ENCODE measurements at regions not wholly inside any gene's neighbourhood (a gene's known extent, or its start where the extent isn't known, plus 50 kb on each side); places are given as distances from the start of the nearest gene placed in this dataset.

DNA sequence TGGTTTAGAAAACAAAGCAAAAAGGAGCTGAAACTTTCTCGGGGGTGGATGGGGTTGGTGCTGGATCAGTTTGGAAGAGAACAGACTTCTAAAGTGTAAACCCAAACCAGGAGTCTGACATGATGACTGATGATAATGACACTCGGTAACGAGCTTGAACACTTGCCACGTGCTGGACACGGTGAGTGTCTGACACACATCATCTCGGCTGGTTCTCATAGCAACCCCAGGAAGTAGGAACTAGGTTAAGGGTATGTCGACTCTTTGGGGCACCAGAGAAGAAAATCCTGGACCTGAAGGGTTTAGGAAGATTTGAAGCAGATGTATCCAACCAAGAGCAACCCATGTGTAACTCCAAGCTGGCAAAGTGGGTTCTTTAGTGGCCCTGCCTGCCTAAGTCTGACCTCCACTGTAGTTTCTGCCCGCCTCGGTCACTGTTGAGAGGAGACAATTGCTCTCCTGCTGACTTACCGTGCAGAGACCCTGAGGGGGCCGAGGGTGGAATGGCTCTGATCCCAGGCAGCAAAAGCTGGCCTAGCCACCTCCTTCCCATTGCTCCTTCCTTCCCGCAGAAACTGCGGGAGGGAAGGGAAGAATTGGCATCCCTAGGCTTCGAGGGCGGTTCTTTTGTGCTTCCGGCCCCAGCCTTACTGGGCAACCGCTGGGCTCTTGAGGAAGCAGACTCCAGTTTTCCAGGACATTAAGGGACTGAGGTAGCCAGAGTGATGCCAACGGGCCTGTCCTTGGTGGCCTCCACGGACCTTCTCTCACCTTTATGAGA lies 156.0 kb downstream of the TOMM20 start:
- no peak overlapping the region for H3K9ac ChIP-seq (ENCODE audit: low read depth, low read length)
- H3K9me3 ChIP-seq (ENCODE audit: control insufficient read depth, insufficient read depth, low read length): no peaks in the 10 kb centered on the region
- H3K4me1 ChIP-seq (ENCODE audit: insufficient read depth, low read length): peaks cover 27% of the 10 kb centered on the region
- H3K36me3 ChIP-seq (ENCODE audit: insufficient read depth, low read length): no peaks in the 10 kb centered on the region

GRCh38 chr1:234971586-234972297 lies 156.9 kb downstream of the TOMM20 start:
- no peaks in the 10 kb centered on the region for H3K36me3 ChIP-seq (ENCODE audit: insufficient read depth, low read length)
- peaks cover 27% of the 10 kb centered on the region for H3K4me1 ChIP-seq (ENCODE audit: insufficient read depth, low read length)
- H3K9ac ChIP-seq (ENCODE audit: low read depth, low read length): no peak overlapping the region
- no peaks in the 10 kb centered on the region for H3K9me3 ChIP-seq (ENCODE audit: control insufficient read depth, insufficient read depth, low read length)

- Histone ChIP-seq H3K9ac (ENCODE audit: low read depth, low read length) (peak overlapping the region; percentile 35), H3K9me3 (ENCODE audit: control insufficient read depth, insufficient read depth, low read length) (no peaks in the 10 kb centered on the region), H3K4me1 (ENCODE audit: insufficient read depth, low read length) (peaks cover 27% of the 10 kb centered on the region), H3K36me3 (ENCODE audit: insufficient read depth, low read length) (no peaks in the 10 kb centered on the region)
These were observed 157.7 kb downstream of the TOMM20 start for GRCh38 chr1:234970731-234971476.

DNA sequence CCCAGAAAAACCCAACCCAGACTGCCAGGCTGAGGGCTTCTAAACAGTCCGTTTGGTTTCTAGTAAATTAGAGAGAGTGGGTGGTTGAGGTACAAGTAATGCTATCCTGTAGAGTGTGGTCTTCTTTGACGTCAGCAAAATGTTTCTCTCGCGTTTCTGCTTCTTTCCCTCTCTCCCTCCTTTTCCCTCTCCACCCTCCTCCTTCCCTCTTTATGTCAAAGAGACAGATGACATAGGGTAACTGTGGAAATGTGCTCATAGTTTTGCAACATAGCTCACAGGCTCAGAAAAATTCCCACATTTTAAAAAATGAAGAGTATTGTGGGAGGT lies 158.3 kb downstream of the TOMM20 start:
- Histone ChIP-seq H3K4me1 (ENCODE audit: insufficient read depth, low read length) (peaks cover 27% of the 10 kb centered on the region), H3K9me3 (ENCODE audit: control insufficient read depth, insufficient read depth, low read length) (no peaks in the 10 kb centered on the region), H3K9ac (ENCODE audit: low read depth, low read length) (peak overlapping the region; percentile 35)

GRCh38 chr1:234969581-234970400 lies 158.8 kb downstream of the TOMM20 start:
- Histone ChIP-seq H3K36me3 (ENCODE audit: insufficient read depth, low read length) (no peaks in the 10 kb centered on the region), H3K9ac (ENCODE audit: low read depth, low read length) (peak overlapping the region; percentile 35), H3K9me3 (ENCODE audit: control insufficient read depth, insufficient read depth, low read length) (no peaks in the 10 kb centered on the region), H3K4me1 (ENCODE audit: insufficient read depth, low read length) (peaks cover 27% of the 10 kb centered on the region)

More for the DNA sequence above, 158.3 kb downstream of the TOMM20 start:
- no peaks in the 10 kb centered on the region for H3K36me3 ChIP-seq (ENCODE audit: insufficient read depth, low read length)

DNA sequence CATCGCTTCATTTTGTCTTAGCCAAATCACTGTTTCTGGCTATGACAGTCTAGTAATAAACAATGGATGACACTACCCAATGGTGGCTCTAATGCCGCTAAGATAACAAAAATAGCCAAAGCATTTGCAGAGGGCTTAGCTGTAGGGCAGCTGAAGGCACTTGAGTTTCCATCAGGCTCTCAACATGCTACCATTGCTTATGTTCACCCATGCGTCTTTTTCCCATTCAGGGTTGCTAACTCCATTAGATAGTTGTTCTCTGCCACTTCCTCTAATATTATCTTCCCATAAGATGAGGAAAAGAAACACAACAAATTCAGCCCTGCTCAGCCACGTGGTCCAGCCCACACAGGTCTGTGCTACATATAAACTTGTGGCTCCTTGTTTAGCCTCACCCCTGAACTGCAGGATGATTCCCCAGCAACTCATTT lies 159.6 kb downstream of the TOMM20 start:
- H3K4me1 ChIP-seq (ENCODE audit: insufficient read depth, low read length): peaks cover 27% of the 10 kb centered on the region
- H3K9ac ChIP-seq (ENCODE audit: low read depth, low read length): no peak overlapping the region
- no peaks in the 10 kb centered on the region for H3K9me3 ChIP-seq (ENCODE audit: control insufficient read depth, insufficient read depth, low read length)
- H3K36me3 ChIP-seq (ENCODE audit: insufficient read depth, low read length): no peaks in the 10 kb centered on the region

DNA sequence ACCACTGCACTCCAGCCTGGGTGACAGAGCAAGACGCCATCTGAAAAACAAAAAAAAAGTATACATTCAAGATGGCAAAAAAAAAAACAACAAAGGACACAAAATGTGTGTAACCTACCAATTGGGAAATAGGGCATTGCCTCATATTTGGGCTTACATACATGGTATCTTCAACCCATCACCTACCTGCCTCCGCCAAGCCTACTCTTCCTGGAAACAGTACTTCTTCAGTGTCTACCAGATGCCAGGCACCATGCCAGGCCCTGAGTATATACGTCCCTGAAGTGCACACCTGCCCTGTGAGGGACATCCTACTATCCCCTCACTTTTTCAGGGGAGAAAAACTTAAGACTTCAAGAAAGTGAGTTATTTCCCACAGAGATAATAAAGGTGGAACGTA lies 160.2 kb downstream of the TOMM20 start:
- Histone ChIP-seq H3K9me3 (ENCODE audit: control insufficient read depth, insufficient read depth, low read length) (no peaks in the 10 kb centered on the region), H3K9ac (ENCODE audit: low read depth, low read length) (no peak overlapping the region), H3K4me1 (ENCODE audit: insufficient read depth, low read length) (peaks cover 27% of the 10 kb centered on the region), H3K36me3 (ENCODE audit: insufficient read depth, low read length) (no peaks in the 10 kb centered on the region)

- Histone ChIP-seq H3K9me3 (ENCODE audit: control insufficient read depth, insufficient read depth, low read length) (no peaks in the 10 kb centered on the region), H3K4me1 (ENCODE audit: insufficient read depth, low read length) (peaks cover 31% of the 10 kb centered on the region), H3K9ac (ENCODE audit: low read depth, low read length) (no peak overlapping the region), H3K36me3 (ENCODE audit: insufficient read depth, low read length) (no peaks in the 10 kb centered on the region)
These were observed 161.5 kb downstream of the TOMM20 start for GRCh38 chr1:234967121-234967520.

GRCh38 chr1:234965111-234965510 lies 163.5 kb downstream of the TOMM20 start:
- Histone ChIP-seq H3K9ac (ENCODE audit: low read depth, low read length) (no peak overlapping the region), H3K36me3 (ENCODE audit: insufficient read depth, low read length) (no peaks in the 10 kb centered on the region), H3K9me3 (ENCODE audit: control insufficient read depth, insufficient read depth, low read length) (no peaks in the 10 kb centered on the region), H3K4me1 (ENCODE audit: insufficient read depth, low read length) (peaks cover 19% of the 10 kb centered on the region; the same call in 1 of the 2 replicates)

DNA sequence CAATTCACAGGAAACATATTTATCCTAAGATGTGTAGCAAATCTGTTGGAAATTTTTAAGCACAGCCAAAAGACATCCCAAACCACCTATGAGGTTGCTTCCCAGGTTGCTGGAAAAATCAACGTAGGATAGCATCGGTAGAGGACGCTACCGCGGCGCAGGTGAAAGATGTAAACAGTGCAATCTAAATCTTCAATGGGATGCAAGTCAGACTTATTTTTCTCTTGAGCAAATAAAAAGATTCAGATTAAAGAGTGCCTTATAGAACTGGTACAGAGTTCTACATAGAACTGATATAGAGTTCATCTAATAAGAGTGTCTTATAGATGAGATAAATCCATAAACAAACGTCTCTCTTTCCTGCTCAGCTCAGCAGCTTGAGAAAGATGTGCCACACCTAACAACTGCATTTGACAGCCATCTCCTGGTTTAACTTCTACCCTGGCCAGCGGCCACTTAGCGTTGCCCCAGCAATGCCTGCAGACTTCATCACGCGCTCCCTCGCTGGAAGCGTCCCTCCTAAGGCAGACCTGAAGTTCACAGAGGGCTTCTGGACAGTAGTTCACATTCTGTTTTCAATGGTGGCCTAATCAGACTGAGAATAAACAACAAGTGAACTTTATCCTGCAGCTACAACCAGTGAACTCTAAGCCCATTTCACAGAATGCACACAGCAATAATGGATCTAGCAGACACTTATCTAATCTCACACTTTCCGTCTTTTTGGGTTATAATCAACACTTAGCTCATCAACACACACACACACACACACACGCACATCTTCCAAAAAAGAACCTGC lies 164.5 kb downstream of the TOMM20 start:
- peaks cover 18% of the 10 kb centered on the region; the same call in 1 of the 2 replicates for H3K4me1 ChIP-seq (ENCODE audit: insufficient read depth, low read length)
- no peaks in the 10 kb centered on the region for H3K9me3 ChIP-seq (ENCODE audit: control insufficient read depth, insufficient read depth, low read length)
- H3K9ac ChIP-seq (ENCODE audit: low read depth, low read length): no peak overlapping the region
- H3K36me3 ChIP-seq (ENCODE audit: insufficient read depth, low read length): no peaks in the 10 kb centered on the region

GRCh38 chr1:234963180-234963903 lies 165.3 kb downstream of the TOMM20 start:
- H3K4me1 ChIP-seq (ENCODE audit: insufficient read depth, low read length): peaks cover 22% of the 10 kb centered on the region; the same call in 1 of the 2 replicates
- H3K9ac ChIP-seq (ENCODE audit: low read depth, low read length): no peak overlapping the region
- H3K9me3 ChIP-seq (ENCODE audit: control insufficient read depth, insufficient read depth, low read length): no peaks in the 10 kb centered on the region
- no peaks in the 10 kb centered on the region for H3K36me3 ChIP-seq (ENCODE audit: insufficient read depth, low read length)

DNA sequence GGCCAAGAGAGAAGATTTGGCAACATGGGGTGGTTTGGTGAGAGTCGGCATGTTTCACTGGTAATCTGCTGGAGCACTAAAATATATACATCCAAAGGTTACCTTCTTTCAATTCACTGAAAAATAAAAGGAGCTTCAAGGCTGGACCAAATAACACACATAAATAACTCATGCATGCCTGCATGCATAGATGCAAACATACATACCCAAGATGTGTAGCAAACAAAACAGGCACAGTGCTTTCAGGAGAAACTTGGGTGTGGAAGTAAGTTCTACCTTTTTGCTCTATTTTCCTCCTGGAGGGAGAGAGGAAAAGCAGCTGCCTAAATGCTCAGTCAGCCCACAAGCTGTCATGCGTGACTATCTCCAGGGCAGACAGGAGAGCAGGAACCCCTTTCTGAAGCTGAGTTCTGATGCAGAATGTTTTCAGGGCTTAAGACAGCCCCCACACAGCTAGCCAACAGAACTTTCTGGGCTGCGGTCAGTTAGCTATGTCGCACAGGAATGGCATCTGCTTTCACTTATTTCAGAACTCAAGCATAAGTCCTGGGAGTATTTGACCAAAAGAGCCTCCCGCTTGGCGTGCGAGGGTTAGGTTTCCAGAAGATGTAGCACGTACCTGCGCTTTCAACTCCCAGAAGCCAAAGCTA lies 166.2 kb downstream of the TOMM20 start:
- Histone ChIP-seq H3K9ac (ENCODE audit: low read depth, low read length) (no peak overlapping the region), H3K9me3 (ENCODE audit: control insufficient read depth, insufficient read depth, low read length) (no peaks in the 10 kb centered on the region), H3K36me3 (ENCODE audit: insufficient read depth, low read length) (no peaks in the 10 kb centered on the region), H3K4me1 (ENCODE audit: insufficient read depth, low read length) (peaks cover 31% of the 10 kb centered on the region; the same call in 1 of the 2 replicates)
